COR-L47 (cell line): ENCODE measurements at regions not wholly inside any gene's neighbourhood (a gene's known extent, or its start where the extent isn't known, plus 50 kb on each side); places are given as distances from the start of the nearest gene placed in this dataset.

Experiments used
- DNase-seq: peaks from one replicate; lab custom pipeline; 2025; lab: John Stamatoyannopoulos, UW

- no peak for DNase-seq
Observed at GRCh38 chr11:92276773-92277172, 52.2 kb downstream of the FAT3 start.

GRCh38 chr11:92277871-92278270, 53.3 kb downstream of the FAT3 start:
- DNase-seq, result no peak

GRCh38 chr11:92278791-92279433, 54.3 kb downstream of the FAT3 start:
- DNase-seq, result no peak

GRCh38 chr11:92284107-92284506, 59.5 kb downstream of the FAT3 start:
- no peak for DNase-seq

- DNase-seq, result no peak
Observed at GRCh38 chr11:92284558-92284957, 59.9 kb downstream of the FAT3 start.

GRCh38 chr11:92285776-92286175, 61.2 kb downstream of the FAT3 start:
- DNase-seq, result no peak

GRCh38 chr11:92286709-92287108, 62.1 kb downstream of the FAT3 start:
- DNase-seq, result no peak

- no peak for DNase-seq
Observed at GRCh38 chr11:92295175-92296137, 70.8 kb downstream of the FAT3 start.

GRCh38 chr11:92296138-92296515, 71.5 kb downstream of the FAT3 start:
- no peak for DNase-seq

- no peak for DNase-seq
Observed at GRCh38 chr11:92297567-92298553, 73.2 kb downstream of the FAT3 start.

- DNase-seq, result no peak
Observed at GRCh38 chr11:92300876-92301275, 76.3 kb downstream of the FAT3 start.

- DNase-seq, result no peak
Observed at GRCh38 chr11:92302770-92303169, 78.2 kb downstream of the FAT3 start.

- no peak for DNase-seq
Observed at GRCh38 chr11:92304271-92304670, 79.7 kb downstream of the FAT3 start.

GRCh38 chr11:92306966-92307510, 82.4 kb downstream of the FAT3 start:
- no peak for DNase-seq

- DNase-seq, result no peak
Observed at GRCh38 chr11:92308366-92308765, 83.7 kb downstream of the FAT3 start.

GRCh38 chr11:92311616-92312449, 87.2 kb downstream of the FAT3 start:
- DNase-seq, result no peak

GRCh38 chr11:92313784-92314183, 89.2 kb downstream of the FAT3 start:
- no peak for DNase-seq

GRCh38 chr11:92314499-92314898, 89.9 kb downstream of the FAT3 start:
- DNase-seq, result no peak

GRCh38 chr11:92316106-92316809, 91.6 kb downstream of the FAT3 start:
- no peak for DNase-seq

GRCh38 chr11:92317222-92317621, 92.6 kb downstream of the FAT3 start:
- DNase-seq, result no peak
